Central memory CD8-positive, alpha-beta T cell (primary cell): ENCODE measurements at regions not wholly inside any gene's neighbourhood (a gene's known extent, or its start where the extent isn't known, plus 50 kb on each side); places are given as distances from the start of the nearest gene placed in this dataset.

Experiments
- ATAC-seq: fragments of 150-1000 bp; cut with Tn5 transposase; replicated peaks from 2 replicates; pipeline ENCODE4 v1.10.0; 2022; ENCODE audit warnings: mild to moderate bottlenecking, moderate FRiP score, moderate number of reproducible peaks; ENCODE audit not compliant: poor library complexity, severe bottlenecking; ENCODE audit errors: extremely low read depth
- DNase-seq, 2 donors: peaks; one replicate each; pipeline ENCODE4 v3.0.0; 2021; ENCODE audit warnings: low spot score in 2 of 2
- H3K27ac Mint-ChIP-seq: one replicate; pipeline ENCODE4 v1.8.0; 2022; ENCODE audit warnings: low read depth, mild to moderate bottlenecking, moderate library complexity, mixed read lengths
- H3K27me3 Mint-ChIP-seq: one replicate; pipeline ENCODE4 v1.8.0; 2022; ENCODE audit warnings: mixed read lengths
- H3K36me3 Mint-ChIP-seq: one replicate; pipeline ENCODE4 v1.8.0; 2022; ENCODE audit warnings: mild to moderate bottlenecking, moderate library complexity, mixed read lengths; ENCODE audit not compliant: insufficient read depth
- H3K4me1 Mint-ChIP-seq: one replicate; pipeline ENCODE4 v1.8.0; 2022; ENCODE audit warnings: mixed read lengths
- H3K4me3 Mint-ChIP-seq: one replicate; pipeline ENCODE4 v1.8.0; 2022; ENCODE audit warnings: mild to moderate bottlenecking, moderate library complexity, mixed read lengths
- H3K9me3 Mint-ChIP-seq: one replicate; pipeline ENCODE4 v1.8.0; 2022; ENCODE audit warnings: mixed read lengths

- Mint-ChIP-seq H3K27me3 (no peaks in the 10 kb centered on the region), H3K4me1 (no peaks in the 10 kb centered on the region), H3K4me3 (no peak overlapping the region), H3K36me3 (no peaks in the 10 kb centered on the region), H3K27ac (no peak overlapping the region), H3K9me3 (peaks cover 10% of the 10 kb centered on the region)
- ATAC-seq (no peak), DNase-seq (no peak)
These were observed 185.0 kb upstream of the KCNK2 start for GRCh38 chr1:214897581-214897980.

GRCh38 chr1:214898161-214898560 lies 184.4 kb upstream of the KCNK2 start:
- H3K9me3 Mint-ChIP-seq: peaks cover 8% of the 10 kb centered on the region

DNA sequence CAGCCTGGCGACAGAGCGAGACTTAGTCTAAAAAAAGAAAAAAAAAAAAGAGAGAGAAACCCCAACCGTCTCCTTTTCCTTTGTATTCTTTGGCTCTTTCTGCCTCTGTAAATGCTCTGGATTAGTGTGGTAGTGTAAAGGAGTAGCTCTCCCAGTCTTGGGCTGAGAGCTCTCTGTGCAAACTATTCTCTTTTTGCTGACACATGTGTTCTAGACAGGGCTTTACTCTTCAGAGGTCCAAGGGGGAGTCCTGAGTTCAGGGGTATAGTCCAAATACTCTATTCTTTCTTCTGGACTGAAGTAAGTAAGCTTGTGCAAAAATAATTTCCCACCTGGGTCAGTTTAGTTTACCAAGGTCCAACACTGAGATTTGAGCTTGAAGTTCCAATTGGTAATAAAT lies 183.8 kb upstream of the KCNK2 start:
- no peaks in the 10 kb centered on the region for H3K4me1 Mint-ChIP-seq
- H3K36me3 Mint-ChIP-seq: no peaks in the 10 kb centered on the region
- H3K9me3 Mint-ChIP-seq: peaks cover 3% of the 10 kb centered on the region
- ATAC-seq: no peak
- no peak for DNase-seq
- H3K27ac Mint-ChIP-seq: no peak overlapping the region
- no peaks in the 10 kb centered on the region for H3K27me3 Mint-ChIP-seq
- no peak overlapping the region for H3K4me3 Mint-ChIP-seq

More at GRCh38 chr1:214898161-214898560, 184.4 kb upstream of the KCNK2 start:
- H3K27ac Mint-ChIP-seq: no peak overlapping the region
- no peak overlapping the region for H3K4me3 Mint-ChIP-seq
- H3K36me3 Mint-ChIP-seq: no peaks in the 10 kb centered on the region
- ATAC-seq (no peak), DNase-seq (no peak)
- no peaks in the 10 kb centered on the region for H3K4me1 Mint-ChIP-seq
- H3K27me3 Mint-ChIP-seq: no peaks in the 10 kb centered on the region

GRCh38 chr1:214899908-214900460 lies 182.6 kb upstream of the KCNK2 start:
- ATAC-seq (no peak), DNase-seq (no peak)
- Mint-ChIP-seq H3K27ac (no peak overlapping the region), H3K4me1 (no peaks in the 10 kb centered on the region), H3K27me3 (no peaks in the 10 kb centered on the region), H3K4me3 (no peak overlapping the region), H3K36me3 (no peaks in the 10 kb centered on the region), H3K9me3 (peaks cover 3% of the 10 kb centered on the region)

GRCh38 chr1:214900590-214900989 lies 181.9 kb upstream of the KCNK2 start:
- no peaks in the 10 kb centered on the region for H3K36me3 Mint-ChIP-seq
- no peak overlapping the region for H3K27ac Mint-ChIP-seq
- ATAC-seq (no peak), DNase-seq (no peak)
- no peaks in the 10 kb centered on the region for H3K4me1 Mint-ChIP-seq
- no peak overlapping the region for H3K4me3 Mint-ChIP-seq
- H3K27me3 Mint-ChIP-seq: no peaks in the 10 kb centered on the region
- peaks cover 3% of the 10 kb centered on the region for H3K9me3 Mint-ChIP-seq

DNA sequence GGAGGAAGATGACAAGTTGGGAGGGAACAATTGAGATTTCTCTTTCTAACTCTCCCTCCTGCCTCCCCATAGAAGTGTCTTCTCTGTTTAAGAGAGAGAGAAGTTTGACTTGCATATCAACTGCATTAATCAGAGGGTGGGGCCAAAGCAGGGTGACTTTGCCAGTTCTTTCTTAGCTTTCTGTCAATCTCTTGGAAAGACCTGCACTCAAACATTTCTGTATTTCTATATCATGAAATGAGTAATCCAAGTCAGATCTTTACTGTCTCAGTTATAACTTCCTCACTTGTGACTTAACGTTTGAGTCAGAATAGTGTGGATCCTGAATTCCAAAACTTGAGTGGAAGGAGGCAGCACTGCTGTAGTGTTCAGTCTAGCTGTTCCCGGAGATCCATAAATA lies 180.8 kb upstream of the KCNK2 start:
- DNase-seq (no peak), ATAC-seq (no peak)
- no peaks in the 10 kb centered on the region for H3K4me1 Mint-ChIP-seq

GRCh38 chr1:214902636-214903320 lies 179.8 kb upstream of the KCNK2 start:
- Mint-ChIP-seq H3K4me3 (no peak overlapping the region), H3K4me1 (no peaks in the 10 kb centered on the region), H3K27me3 (no peaks in the 10 kb centered on the region), H3K36me3 (no peaks in the 10 kb centered on the region), H3K9me3 (no peaks in the 10 kb centered on the region), H3K27ac (no peak overlapping the region)
- ATAC-seq (no peak), DNase-seq (no peak)

More for the DNA sequence above, 180.8 kb upstream of the KCNK2 start:
- Mint-ChIP-seq H3K27me3 (no peaks in the 10 kb centered on the region), H3K36me3 (no peaks in the 10 kb centered on the region), H3K4me3 (no peak overlapping the region), H3K9me3 (no peaks in the 10 kb centered on the region), H3K27ac (no peak overlapping the region)

GRCh38 chr1:214912127-214912526 lies 170.4 kb upstream of the KCNK2 start:
- H3K9me3 Mint-ChIP-seq: peaks cover 6% of the 10 kb centered on the region
- no peaks in the 10 kb centered on the region for H3K4me1 Mint-ChIP-seq
- H3K4me3 Mint-ChIP-seq: no peak overlapping the region
- no peak overlapping the region for H3K27ac Mint-ChIP-seq
- no peaks in the 10 kb centered on the region for H3K27me3 Mint-ChIP-seq
- no peaks in the 10 kb centered on the region for H3K36me3 Mint-ChIP-seq
- ATAC-seq (no peak), DNase-seq (no peak)

DNA sequence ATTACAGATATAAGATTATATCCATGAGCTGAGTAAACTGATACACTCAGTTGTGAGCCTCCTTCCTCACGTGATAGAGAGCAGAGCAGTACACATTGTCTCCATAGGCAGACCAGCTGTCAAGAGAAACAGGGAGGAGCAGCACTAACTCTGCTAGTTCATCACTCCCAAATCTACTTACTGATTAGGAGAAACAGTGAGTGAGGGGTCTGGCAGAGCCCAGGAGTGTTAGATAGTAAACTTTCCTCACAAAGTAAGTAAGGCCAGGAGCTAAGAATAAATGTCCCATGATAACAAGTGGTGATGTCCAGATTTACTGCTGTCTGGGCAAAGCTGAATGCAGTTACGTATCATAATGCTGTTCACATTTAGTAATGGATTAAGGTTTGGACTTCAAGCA lies 168.6 kb upstream of the KCNK2 start:
- H3K27me3 Mint-ChIP-seq: no peaks in the 10 kb centered on the region
- no peaks in the 10 kb centered on the region for H3K36me3 Mint-ChIP-seq
- no peak for ATAC-seq
- no peaks in the 10 kb centered on the region for H3K4me1 Mint-ChIP-seq
- no peak for DNase-seq
- no peak overlapping the region for H3K4me3 Mint-ChIP-seq
- peaks cover 2% of the 10 kb centered on the region for H3K9me3 Mint-ChIP-seq
- no peak overlapping the region for H3K27ac Mint-ChIP-seq

GRCh38 chr1:214917081-214917635 lies 165.4 kb upstream of the KCNK2 start:
- peaks cover 9% of the 10 kb centered on the region for H3K9me3 Mint-ChIP-seq
- H3K4me3 Mint-ChIP-seq: no peak overlapping the region
- DNase-seq (no peak), ATAC-seq (no peak)
- H3K4me1 Mint-ChIP-seq: no peaks in the 10 kb centered on the region
- H3K36me3 Mint-ChIP-seq: no peaks in the 10 kb centered on the region
- H3K27me3 Mint-ChIP-seq: no peaks in the 10 kb centered on the region
- H3K27ac Mint-ChIP-seq: no peak overlapping the region

- H3K9me3 Mint-ChIP-seq: peaks cover 9% of the 10 kb centered on the region
- no peaks in the 10 kb centered on the region for H3K27me3 Mint-ChIP-seq
- H3K27ac Mint-ChIP-seq: no peak overlapping the region
- H3K4me3 Mint-ChIP-seq: no peak overlapping the region
- ATAC-seq: no peak
- no peaks in the 10 kb centered on the region for H3K36me3 Mint-ChIP-seq
- DNase-seq: no peak
- H3K4me1 Mint-ChIP-seq: no peaks in the 10 kb centered on the region
These were observed 163.8 kb upstream of the KCNK2 start for GRCh38 chr1:214918745-214919144.

- ATAC-seq (no peak), DNase-seq (no peak)
- peaks cover 9% of the 10 kb centered on the region for H3K9me3 Mint-ChIP-seq
- no peaks in the 10 kb centered on the region for H3K27me3 Mint-ChIP-seq
- H3K27ac Mint-ChIP-seq: no peak overlapping the region
- no peaks in the 10 kb centered on the region for H3K4me1 Mint-ChIP-seq
- H3K36me3 Mint-ChIP-seq: no peaks in the 10 kb centered on the region
- no peak overlapping the region for H3K4me3 Mint-ChIP-seq
These were observed 162.2 kb upstream of the KCNK2 start for GRCh38 chr1:214920337-214920736.

DNA sequence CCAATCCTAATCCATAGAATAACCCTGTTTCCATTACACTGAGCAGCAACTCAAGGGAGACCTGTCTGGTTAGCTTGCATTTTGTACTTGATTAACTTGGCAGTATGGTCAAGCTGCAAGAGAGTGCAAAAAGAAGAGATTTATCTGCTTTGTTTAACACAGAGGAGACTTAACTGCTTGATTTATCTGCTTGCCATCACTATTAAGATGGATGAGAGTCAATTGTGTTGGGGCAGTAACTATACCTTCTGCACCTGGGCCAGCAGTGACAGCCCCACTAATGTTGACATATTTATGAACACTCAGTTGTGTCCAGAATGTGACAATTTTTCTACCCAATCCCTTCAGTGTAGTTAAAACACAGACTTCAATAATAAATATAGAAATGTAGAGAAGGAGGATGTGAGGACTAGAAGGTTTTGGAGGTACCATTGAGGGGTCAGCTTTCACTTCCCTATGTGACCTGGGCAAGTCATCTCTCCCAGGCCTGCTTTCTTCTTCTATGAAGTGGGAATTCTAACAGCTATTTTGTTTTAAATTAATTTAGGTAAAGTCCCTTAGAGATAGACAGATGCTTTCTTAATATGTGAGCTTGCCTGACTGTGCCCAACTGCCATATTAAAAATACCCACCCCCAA lies 159.1 kb upstream of the KCNK2 start:
- H3K9me3 Mint-ChIP-seq: peaks cover 9% of the 10 kb centered on the region
- H3K27me3 Mint-ChIP-seq: no peaks in the 10 kb centered on the region
- DNase-seq (no peak), ATAC-seq (no peak)
- peaks cover 1% of the 10 kb centered on the region for H3K36me3 Mint-ChIP-seq
- H3K27ac Mint-ChIP-seq: no peak overlapping the region
- no peaks in the 10 kb centered on the region for H3K4me1 Mint-ChIP-seq
- H3K4me3 Mint-ChIP-seq: no peak overlapping the region
